T-helper 17 cell (primary cell): ENCODE measurements at regions not wholly inside any gene's neighbourhood (a gene's known extent, or its start where the extent isn't known, plus 50 kb on each side); places are given as distances from the start of the nearest gene placed in this dataset.
"Not testable (repeated sequence)": the region's sequence is repeated elsewhere in the genome, so short reads cannot be mapped to it uniquely, and the experiment has no call there.

Source experiments
- ATAC-seq: fragments of 150-1000 bp; cut with Tn5 transposase; 2 replicates; pipeline ENCODE4 v1.10.0; 2021; ENCODE audit warnings: mild to moderate bottlenecking, moderate library complexity
- DNase-seq, 3 donors: peaks; one replicate each; pipeline versions ENCODE4 v3.0.0 to v3.0.0-alpha.2; 2020 to 2021
- H3K9me3 ChIP-seq: one replicate; pipeline ENCODE4 v1.7.0; 2013; ENCODE audit warnings: low read length, mild to moderate bottlenecking; ENCODE audit not compliant: control insufficient read depth, poor library complexity, severe bottlenecking
- H3K27ac Mint-ChIP-seq: one replicate; pipeline ENCODE4 v1.8.0; 2022; ENCODE audit warnings: mild to moderate bottlenecking, moderate library complexity, mixed read lengths
- H3K27me3 Mint-ChIP-seq: one replicate; pipeline ENCODE4 v1.8.0; 2022; ENCODE audit warnings: mixed read lengths
- H3K36me3 Mint-ChIP-seq: one replicate; pipeline ENCODE4 v1.8.0; 2022; ENCODE audit warnings: low read depth, mixed read lengths
- H3K4me1 Mint-ChIP-seq: one replicate; pipeline ENCODE4 v1.8.0; 2022; ENCODE audit warnings: mild to moderate bottlenecking, mixed read lengths
- H3K4me3 Mint-ChIP-seq: one replicate; pipeline ENCODE4 v1.8.0; 2022; ENCODE audit warnings: mild to moderate bottlenecking, moderate library complexity, mixed read lengths

DNA sequence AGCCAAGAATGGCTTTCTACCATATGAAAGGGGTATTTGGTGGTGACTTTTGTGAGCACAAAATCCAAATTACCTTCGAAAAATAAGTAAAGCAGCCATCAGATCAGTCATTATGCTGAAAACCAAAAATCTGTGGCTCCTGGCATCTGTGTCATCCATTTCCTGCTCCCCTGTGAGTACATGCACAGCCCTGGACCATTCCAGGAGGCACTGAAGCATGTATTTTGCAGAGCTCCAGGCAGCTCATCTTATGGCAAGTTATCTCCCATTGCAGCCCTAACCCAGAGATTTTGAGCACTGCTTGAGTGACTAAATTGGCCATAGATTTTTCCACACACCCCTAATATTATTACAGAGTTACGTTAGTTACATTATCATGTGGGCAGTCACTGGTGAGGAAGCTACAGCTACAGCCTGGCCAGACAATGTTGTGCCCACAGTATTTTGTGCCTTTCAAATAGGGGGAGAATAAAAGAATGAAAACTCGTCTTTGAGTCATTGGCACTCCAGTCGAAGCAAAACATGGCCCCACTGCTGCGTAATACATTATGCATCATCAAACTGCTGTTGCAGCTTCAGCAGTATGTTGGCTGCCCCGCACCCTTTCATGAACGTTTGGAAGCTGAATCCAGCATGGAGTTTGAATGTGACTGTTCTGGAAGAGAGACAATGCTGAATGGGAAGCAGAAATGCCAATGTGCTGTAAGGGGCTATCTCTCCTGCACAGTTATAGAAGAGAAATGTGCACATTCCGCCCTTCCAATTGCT is 702.2 kb downstream of the RNF144A start:
- ATAC-seq (no peak), DNase-seq (no peak)
- Mint-ChIP-seq H3K27ac (no peak overlapping the region), H3K4me3 (no peak overlapping the region), H3K36me3 (no peaks in the 10 kb centered on the region), H3K4me1 (no peaks in the 10 kb centered on the region), H3K27me3 (no peaks in the 10 kb centered on the region)
- no peaks in the 10 kb centered on the region for H3K9me3 ChIP-seq

DNA sequence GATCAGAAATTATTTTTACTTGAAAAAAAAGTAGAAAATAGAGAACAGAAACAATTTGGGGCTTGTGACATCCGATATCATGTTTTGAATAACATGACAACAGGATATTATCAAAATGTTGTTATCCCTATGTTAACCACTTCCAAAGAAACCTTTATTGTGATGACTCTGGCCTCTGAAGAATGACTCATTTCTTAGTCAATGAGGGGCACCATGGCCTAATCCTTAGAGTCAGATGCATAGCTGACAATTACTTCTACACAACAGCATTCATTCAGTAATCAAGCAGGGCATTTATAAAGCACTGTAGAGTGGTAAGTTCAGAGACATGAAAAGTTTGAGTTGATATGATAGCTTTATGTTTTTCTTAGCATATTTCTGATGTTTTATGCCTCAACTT is 703.0 kb downstream of the RNF144A start:
- ATAC-seq, result no peak
- H3K4me1 Mint-ChIP-seq, result no peaks in the 10 kb centered on the region
- no peaks in the 10 kb centered on the region for H3K9me3 ChIP-seq
- H3K36me3 Mint-ChIP-seq, result no peaks in the 10 kb centered on the region
- H3K27me3 Mint-ChIP-seq, result no peaks in the 10 kb centered on the region
- DNase-seq, result no peak
- no peak overlapping the region for H3K27ac Mint-ChIP-seq
- no peak overlapping the region for H3K4me3 Mint-ChIP-seq

DNA sequence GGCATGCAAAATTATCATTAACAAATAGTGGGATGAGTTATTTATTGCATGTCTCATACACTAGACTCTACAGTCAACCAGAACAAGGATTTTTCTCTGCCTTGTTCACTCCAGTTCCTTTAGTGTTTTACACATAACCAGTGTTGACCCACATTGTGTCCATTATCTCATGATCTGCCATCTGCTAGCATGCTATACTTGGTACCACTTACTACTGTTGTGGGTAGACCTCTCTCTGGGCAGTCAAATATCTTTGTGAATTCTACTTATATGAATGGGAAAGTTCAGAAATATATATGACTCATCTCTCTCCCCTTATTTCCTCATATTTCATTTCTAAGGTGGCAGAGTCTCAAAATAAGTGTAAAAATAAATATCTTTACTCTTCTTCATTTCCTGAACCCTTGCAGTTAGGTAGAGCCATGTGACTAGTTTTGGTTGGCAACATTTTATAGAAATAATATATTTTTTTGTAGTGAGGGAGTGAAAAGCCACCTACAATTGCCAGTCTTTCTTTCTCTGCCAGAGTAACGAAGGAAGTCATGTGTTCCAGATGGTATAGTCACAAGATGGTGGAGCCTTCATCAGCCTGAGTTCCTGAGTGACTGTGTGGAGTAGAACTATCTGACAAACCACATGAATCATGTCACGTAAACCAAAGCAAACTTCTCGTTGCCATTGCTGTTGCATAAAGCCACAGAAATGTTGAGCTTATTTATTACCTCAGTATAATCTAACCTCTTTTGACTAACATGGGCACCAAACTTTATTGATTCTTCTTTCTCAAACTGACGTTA is 704.0 kb downstream of the RNF144A start:
- no peak for DNase-seq
- Mint-ChIP-seq H3K27ac (no peak overlapping the region), H3K36me3 (no peaks in the 10 kb centered on the region), H3K4me3 (no peak overlapping the region), H3K27me3 (no peaks in the 10 kb centered on the region), H3K4me1 (no peaks in the 10 kb centered on the region)
- no peak for ATAC-seq
- H3K9me3 ChIP-seq, result no peaks in the 10 kb centered on the region

GRCh38 chr2:7625392-7626138 is 708.4 kb downstream of the RNF144A start:
- no peak for DNase-seq
- no peaks in the 10 kb centered on the region for H3K27me3 Mint-ChIP-seq
- no peaks in the 10 kb centered on the region for H3K36me3 Mint-ChIP-seq
- no peaks in the 10 kb centered on the region for H3K4me1 Mint-ChIP-seq
- H3K4me3 Mint-ChIP-seq, result no peak overlapping the region
- no peaks in the 10 kb centered on the region for H3K9me3 ChIP-seq
- H3K27ac Mint-ChIP-seq, result no peak overlapping the region
- peak; percentile 40 for ATAC-seq

- Mint-ChIP-seq H3K36me3 (no peaks in the 10 kb centered on the region), H3K4me3 (no peak overlapping the region), H3K27ac (no peak overlapping the region), H3K4me1 (no peaks in the 10 kb centered on the region), H3K27me3 (no peaks in the 10 kb centered on the region)
- DNase-seq (no peak), ATAC-seq (no peak)
- no peaks in the 10 kb centered on the region for H3K9me3 ChIP-seq
Measured at GRCh38 chr2:7626139-7626537, 708.9 kb downstream of the RNF144A start.

GRCh38 chr2:7627583-7627982 is 710.4 kb downstream of the RNF144A start:
- no peak for ATAC-seq
- no peaks in the 10 kb centered on the region for H3K27me3 Mint-ChIP-seq
- H3K4me3 Mint-ChIP-seq, result no peak overlapping the region
- no peaks in the 10 kb centered on the region for H3K4me1 Mint-ChIP-seq
- no peak overlapping the region for H3K27ac Mint-ChIP-seq
- no peaks in the 10 kb centered on the region for H3K9me3 ChIP-seq
- no peak for DNase-seq
- H3K36me3 Mint-ChIP-seq, result no peaks in the 10 kb centered on the region

- no peaks in the 10 kb centered on the region for H3K27me3 Mint-ChIP-seq
- H3K4me1 Mint-ChIP-seq, result no peaks in the 10 kb centered on the region
- no peak overlapping the region for H3K4me3 Mint-ChIP-seq
- no peak for ATAC-seq
- H3K9me3 ChIP-seq, result no peaks in the 10 kb centered on the region
- H3K27ac Mint-ChIP-seq, result no peak overlapping the region
- H3K36me3 Mint-ChIP-seq, result no peaks in the 10 kb centered on the region
- DNase-seq, result no peak
Measured at GRCh38 chr2:7632420-7632819, 715.2 kb downstream of the RNF144A start.

- H3K36me3 Mint-ChIP-seq, result no peaks in the 10 kb centered on the region
- ATAC-seq (no peak), DNase-seq (no peak)
- H3K27me3 Mint-ChIP-seq, result no peaks in the 10 kb centered on the region
- H3K9me3 ChIP-seq, result no peaks in the 10 kb centered on the region
- no peak overlapping the region for H3K4me3 Mint-ChIP-seq
- no peaks in the 10 kb centered on the region for H3K4me1 Mint-ChIP-seq
- H3K27ac Mint-ChIP-seq, result no peak overlapping the region
Measured at GRCh38 chr2:7633566-7634153, 716.4 kb downstream of the RNF144A start.

- no peak overlapping the region for H3K27ac Mint-ChIP-seq
Measured at GRCh38 chr2:7634409-7634808, 717.2 kb downstream of the RNF144A start.

DNA sequence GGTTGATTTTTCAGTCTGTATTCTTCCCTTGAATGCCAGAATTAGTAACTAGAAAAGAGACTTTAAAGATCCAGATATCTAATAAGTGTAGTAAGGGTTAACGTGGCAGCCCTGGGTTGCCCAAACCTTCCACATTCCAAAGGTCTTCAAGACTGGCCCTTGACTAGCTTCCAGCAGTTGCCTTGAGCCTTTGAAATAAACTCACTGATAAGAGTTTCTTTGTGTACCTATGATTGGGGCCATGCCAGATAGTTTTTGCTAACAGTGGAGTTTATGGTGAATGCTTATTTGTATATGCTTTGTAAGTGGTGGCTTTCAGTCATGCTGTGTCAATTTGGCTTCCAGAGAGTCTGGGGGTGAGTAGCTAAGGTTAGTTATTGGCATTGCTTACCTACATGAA is 722.3 kb downstream of the RNF144A start:
- H3K4me1 Mint-ChIP-seq, result no peaks in the 10 kb centered on the region
- ATAC-seq (no peak), DNase-seq (no peak)
- no peaks in the 10 kb centered on the region for H3K27me3 Mint-ChIP-seq
- H3K36me3 Mint-ChIP-seq, result no peaks in the 10 kb centered on the region
- H3K4me3 Mint-ChIP-seq, result no peak overlapping the region
- H3K27ac Mint-ChIP-seq, result no peak overlapping the region
- no peaks in the 10 kb centered on the region for H3K9me3 ChIP-seq

More at GRCh38 chr2:7634409-7634808, 717.2 kb downstream of the RNF144A start:
- H3K4me3 Mint-ChIP-seq, result no peak overlapping the region
- no peak for DNase-seq
- no peaks in the 10 kb centered on the region for H3K27me3 Mint-ChIP-seq
- ATAC-seq, result no peak
- no peaks in the 10 kb centered on the region for H3K9me3 ChIP-seq
- no peaks in the 10 kb centered on the region for H3K36me3 Mint-ChIP-seq
- H3K4me1 Mint-ChIP-seq, result no peaks in the 10 kb centered on the region

GRCh38 chr2:7641272-7641671 is 724.1 kb downstream of the RNF144A start:
- H3K27ac Mint-ChIP-seq, H3K4me3 Mint-ChIP-seq, ATAC-seq, H3K27me3 Mint-ChIP-seq, DNase-seq, H3K9me3 ChIP-seq, H3K4me1 Mint-ChIP-seq, H3K36me3 Mint-ChIP-seq: not testable (repeated sequence)

GRCh38 chr2:7646024-7646423 is 728.8 kb downstream of the RNF144A start:
- ATAC-seq (no peak), DNase-seq (no peak)
- H3K9me3 ChIP-seq, result no peaks in the 10 kb centered on the region
- no peak overlapping the region for H3K4me3 Mint-ChIP-seq
- peaks cover 13% of the 10 kb centered on the region for H3K4me1 Mint-ChIP-seq
- no peak overlapping the region for H3K27ac Mint-ChIP-seq
- no peaks in the 10 kb centered on the region for H3K36me3 Mint-ChIP-seq
- no peaks in the 10 kb centered on the region for H3K27me3 Mint-ChIP-seq

- Mint-ChIP-seq H3K36me3 (no peaks in the 10 kb centered on the region), H3K27me3 (no peaks in the 10 kb centered on the region), H3K27ac (no peak overlapping the region), H3K4me1 (peaks cover 13% of the 10 kb centered on the region), H3K4me3 (no peak overlapping the region)
- H3K9me3 ChIP-seq, result no peaks in the 10 kb centered on the region
- DNase-seq (no peak), ATAC-seq (no peak)
Measured at GRCh38 chr2:7646661-7647060, 729.4 kb downstream of the RNF144A start.
